GM13977 (cell line): ENCODE measurements at regions not wholly inside any gene's neighbourhood (a gene's known extent, or its start where the extent isn't known, plus 50 kb on each side); places are given as distances from the start of the nearest gene placed in this dataset.
A peak's percentile ranks its signal among the peaks of the same experiment; 100 is the strongest.

Experiments
- DNase-seq: peaks from one replicate; pipeline ENCODE4 v3.0.0; 2012; ENCODE audit warnings: low spot score
- CTCF ChIP-seq: IDR thresholded peaks from 2 replicates; pipeline ENCODE4 v1.5.1; 2012; ENCODE audit warnings: mild to moderate bottlenecking, control low read depth; ENCODE audit not compliant: insufficient read depth; ENCODE audit errors: extremely low read depth, missing control alignments
- in situ Hi-C: fragments of 300-500 bp; cut with MboI; formaldehyde crosslinking; loops from one replicate; pipeline ENCODE4 v1.12.0; 2022; ENCODE audit warnings: low sequenced_read_pairs, low pct_unique_long_range_greater_than_20kb, mixed read lengths, inconsistent platforms; ENCODE audit not compliant: unreplicated experiment

GRCh38 chr2:12054956-12055618 is 308.7 kb downstream of the LPIN1 start:
- in situ Hi-C loops: no loop called here
- TF ChIP-seq CTCF: no peak

GRCh38 chr2:12057436-12058166 is 311.2 kb downstream of the LPIN1 start:
- DNase-seq: peak; percentile 49
- in situ Hi-C loops: no loop called here

More at GRCh38 chr2:12054956-12055618, 308.7 kb downstream of the LPIN1 start:
- DNase-seq: no peak

GRCh38 chr2:12059616-12060441 is 313.4 kb downstream of the LPIN1 start:
- in situ Hi-C loops: no loop called here
- no peak for TF ChIP-seq CTCF
- DNase-seq: no peak

More at GRCh38 chr2:12057436-12058166, 311.2 kb downstream of the LPIN1 start:
- TF ChIP-seq CTCF: no peak

GRCh38 chr2:12060886-12061285 is 314.5 kb downstream of the LPIN1 start:
- in situ Hi-C loops: no loop called here
- no peak for DNase-seq
- TF ChIP-seq CTCF: no peak

GRCh38 chr2:12061286-12062052 is 315.0 kb downstream of the LPIN1 start:
- TF ChIP-seq CTCF: no peak
- in situ Hi-C loops: no loop called here
- DNase-seq: no peak

GRCh38 chr2:12062053-12062395 is 315.6 kb downstream of the LPIN1 start:
- no peak for TF ChIP-seq CTCF
- in situ Hi-C loops: no loop called here
- no peak for DNase-seq
